Stimulated activated naive B cell treated with anti-CD40 and anti-IgM and Interleukin-4, amounts not matched to agents 10 μg/mL and 1 μg/mL and 100 μg/mL, for 72 hours (primary cell): ENCODE measurements at regions not wholly inside any gene's neighbourhood (a gene's known extent, or its start where the extent isn't known, plus 50 kb on each side); places are given as distances from the start of the nearest gene placed in this dataset.
"Not testable (repeated sequence)": the region's sequence is repeated elsewhere in the genome, so short reads cannot be mapped to it uniquely, and the experiment has no call there.

ENCODE experiments used
- ATAC-seq, 2 donors: fragments of 150-1000 bp; cut with Tn5 transposase; replicated peaks; 2 replicates each; pipeline ENCODE4 v1.10.0; 2021; ENCODE audit warnings: moderate library complexity in 1 of 2
- DNase-seq: peaks from one replicate; pipeline ENCODE4 v3.0.0; 2021
- H3K27ac Mint-ChIP-seq: one replicate; pipeline ENCODE4 v1.8.0; 2022; ENCODE audit warnings: mild to moderate bottlenecking, mixed read lengths
- H3K27me3 Mint-ChIP-seq, 2 donors: one replicate each; pipeline ENCODE4 v1.8.0; 2022; ENCODE audit warnings: mixed read lengths in 2 of 2
- H3K36me3 Mint-ChIP-seq, 2 donors: one replicate each; pipeline ENCODE4 v1.8.0; 2022; ENCODE audit warnings: mixed read lengths in 2 of 2, mild to moderate bottlenecking in 1 of 2
- H3K4me1 Mint-ChIP-seq, 2 donors: one replicate each; pipeline ENCODE4 v1.8.0; 2022; ENCODE audit warnings: mixed read lengths in 2 of 2, mild to moderate bottlenecking in 1 of 2
- H3K4me3 Mint-ChIP-seq, 2 donors: one replicate each; pipeline ENCODE4 v1.8.0; 2022; ENCODE audit warnings: mild to moderate bottlenecking in 2 of 2, mixed read lengths in 2 of 2, moderate library complexity in 1 of 2
- H3K9me3 Mint-ChIP-seq, 2 donors: one replicate each; pipeline ENCODE4 v1.8.0; 2022; ENCODE audit warnings: mixed read lengths in 2 of 2, mild to moderate bottlenecking in 1 of 2

DNA sequence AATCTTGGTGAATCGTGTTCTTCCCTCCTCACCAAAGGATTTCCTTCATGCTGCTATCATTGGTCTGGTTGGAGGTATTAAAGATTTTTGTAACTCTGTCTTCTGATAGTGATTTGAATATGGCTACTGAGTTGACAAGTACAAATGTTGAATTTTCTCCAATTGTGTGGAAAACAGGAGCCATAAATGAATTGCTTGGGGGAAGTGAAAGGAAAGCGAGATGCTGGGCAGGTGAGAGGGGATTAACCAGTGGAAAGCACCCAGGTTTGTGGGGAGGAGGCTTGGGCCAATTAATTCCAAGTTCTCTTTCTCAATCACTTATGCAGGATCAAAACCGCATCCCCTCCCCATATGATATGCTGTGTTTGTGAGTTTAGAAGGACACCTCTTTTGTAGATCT lies 372.5 kb downstream of the IL20RB start:
- ATAC-seq: peak in 1 of 2 donors; percentile 33
- Mint-ChIP-seq H3K4me1 (peaks cover 0 to 2% of the 10 kb centered on the region in 2 donors), H3K27ac (no peak overlapping the region), H3K27me3 (no peaks in the 10 kb centered on the region), H3K9me3 (peaks cover 11 to 14% of the 10 kb centered on the region in 2 donors), H3K4me3 (no peak overlapping the region), H3K36me3 (no peaks in the 10 kb centered on the region)
- DNase-seq: no peak

DNA sequence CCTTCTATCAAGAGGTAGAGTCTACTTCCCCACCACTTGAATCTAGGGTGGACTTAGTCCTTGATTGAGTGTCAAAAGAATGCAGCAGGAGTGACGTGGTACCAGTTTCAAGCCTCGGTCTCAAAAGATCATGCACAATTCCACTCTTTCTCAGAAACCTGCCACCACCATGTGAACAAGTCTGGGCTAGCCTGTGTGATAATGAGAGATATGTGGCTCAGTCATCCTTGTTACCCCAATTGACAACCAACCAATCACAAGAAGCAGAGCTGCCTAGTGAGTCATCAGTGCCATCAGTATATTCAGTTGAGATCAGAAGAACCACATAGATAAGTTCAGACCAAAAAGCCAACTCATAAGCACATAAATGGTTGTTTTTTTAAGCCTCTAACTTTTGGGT lies 374.5 kb downstream of the IL20RB start:
- no peaks in the 10 kb centered on the region for H3K36me3 Mint-ChIP-seq
- ATAC-seq (no peak), DNase-seq (no peak)
- H3K27me3 Mint-ChIP-seq: no peaks in the 10 kb centered on the region
- no peak overlapping the region for H3K27ac Mint-ChIP-seq
- peaks cover 0 to 2% of the 10 kb centered on the region in 2 donors for H3K4me1 Mint-ChIP-seq
- peaks cover 9 to 14% of the 10 kb centered on the region in 2 donors for H3K9me3 Mint-ChIP-seq
- H3K4me3 Mint-ChIP-seq: no peak overlapping the region

GRCh38 chr3:137335478-137335877 lies 377.7 kb downstream of the IL20RB start:
- Mint-ChIP-seq H3K4me1 (no peaks in the 10 kb centered on the region), H3K4me3 (no peak overlapping the region), H3K36me3 (peaks cover 0 to 5% of the 10 kb centered on the region in 2 donors), H3K27ac (no peak overlapping the region), H3K9me3 (peaks cover 27 to 29% of the 10 kb centered on the region in 2 donors), H3K27me3 (no peaks in the 10 kb centered on the region)
- DNase-seq: no peak
- no peak for ATAC-seq

GRCh38 chr3:137338400-137338799 lies 380.6 kb downstream of the IL20RB start:
- not testable (repeated sequence) for H3K36me3 Mint-ChIP-seq, H3K27ac Mint-ChIP-seq, H3K4me3 Mint-ChIP-seq, DNase-seq, ATAC-seq, H3K27me3 Mint-ChIP-seq, H3K4me1 Mint-ChIP-seq
- peaks cover 31 to 32% of the 10 kb centered on the region in 2 donors for H3K9me3 Mint-ChIP-seq

DNA sequence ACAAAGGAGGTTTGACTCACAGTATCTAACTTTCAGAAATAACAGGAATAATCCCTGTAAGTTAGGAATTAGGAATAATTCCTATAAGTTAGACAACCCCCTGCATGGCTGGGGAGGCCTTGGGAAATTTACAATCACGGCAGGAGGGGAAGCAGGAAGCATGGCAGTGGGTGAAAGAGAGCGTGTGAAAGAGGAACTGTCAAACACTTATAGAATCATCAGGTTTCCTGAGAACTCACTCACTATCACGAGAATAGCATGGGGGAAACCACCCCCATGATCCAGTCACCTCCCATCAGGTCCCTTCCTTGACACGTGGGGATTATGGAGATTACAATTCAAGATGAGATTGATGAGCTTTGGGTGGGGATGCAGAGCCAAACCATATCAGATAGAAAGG lies 385.5 kb downstream of the IL20RB start:
- Mint-ChIP-seq H3K4me3 (no peak overlapping the region), H3K27ac (peak overlapping the region; percentile 7), H3K27me3 (no peaks in the 10 kb centered on the region), H3K4me1 (peaks cover 6% of the 10 kb centered on the region in 2 donors), H3K36me3 (no peaks in the 10 kb centered on the region), H3K9me3 (peaks cover 24 to 29% of the 10 kb centered on the region in 2 donors)
- DNase-seq: peak; percentile 3
- ATAC-seq: peak; percentile 54 to 73

DNA sequence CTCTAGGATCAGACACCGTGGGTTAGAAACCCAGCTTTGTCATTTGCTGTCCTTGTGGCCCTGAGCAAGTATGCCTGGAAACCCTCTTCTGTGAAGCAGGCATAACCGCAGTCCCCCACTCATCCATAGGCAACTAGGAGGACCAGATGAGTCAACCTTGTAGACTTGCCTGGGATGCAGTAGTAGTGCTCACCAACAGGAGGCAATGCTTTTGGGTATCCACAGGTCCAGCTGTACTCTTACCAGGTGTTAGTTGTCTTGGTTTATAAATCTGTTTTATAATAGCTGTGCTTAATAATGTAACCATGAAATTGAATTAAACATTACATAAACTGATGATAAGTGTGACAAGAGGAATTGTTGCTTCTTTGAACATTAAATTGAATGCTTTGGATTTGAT lies 389.3 kb downstream of the IL20RB start:
- Mint-ChIP-seq H3K36me3 (no peaks in the 10 kb centered on the region), H3K9me3 (peaks cover 4 to 11% of the 10 kb centered on the region in 2 donors), H3K4me1 (peaks cover 6% of the 10 kb centered on the region in 2 donors), H3K4me3 (no peak overlapping the region), H3K27ac (no peak overlapping the region), H3K27me3 (no peaks in the 10 kb centered on the region)
- DNase-seq (no peak), ATAC-seq (peak in 1 of 2 donors; percentile 23)

- no peak for DNase-seq
- Mint-ChIP-seq H3K4me3 (no peak overlapping the region), H3K27ac (no peak overlapping the region), H3K4me1 (peaks cover 6% of the 10 kb centered on the region in 2 donors), H3K27me3 (no peaks in the 10 kb centered on the region), H3K9me3 (peaks cover 1 to 8% of the 10 kb centered on the region in 2 donors), H3K36me3 (no peaks in the 10 kb centered on the region)
- ATAC-seq: no peak
Observed at GRCh38 chr3:137347817-137348368, 390.1 kb downstream of the IL20RB start.

DNA sequence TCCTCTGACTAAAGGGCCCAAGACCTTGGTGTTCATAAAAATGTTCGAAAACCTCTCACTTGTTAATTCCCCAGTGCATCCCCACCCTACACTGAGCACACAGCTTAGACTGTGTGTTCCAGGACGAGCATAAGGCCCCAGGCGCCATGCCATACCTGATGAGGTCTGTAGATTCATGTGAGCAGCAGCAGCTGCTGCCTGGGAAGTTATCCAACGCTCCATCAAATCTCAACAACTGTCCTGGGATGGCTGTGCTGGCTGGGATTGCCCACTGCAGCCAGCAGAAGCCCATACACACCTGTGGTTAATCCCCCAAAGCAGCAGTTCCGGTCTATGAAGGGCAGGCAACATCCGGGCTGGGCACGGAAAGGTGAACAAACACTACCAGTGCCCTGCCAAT lies 391.2 kb downstream of the IL20RB start:
- DNase-seq: no peak
- Mint-ChIP-seq H3K9me3 (no peaks in the 10 kb centered on the region), H3K27ac (no peak overlapping the region), H3K27me3 (no peaks in the 10 kb centered on the region), H3K36me3 (no peaks in the 10 kb centered on the region), H3K4me3 (no peak overlapping the region), H3K4me1 (no peaks in the 10 kb centered on the region)
- no peak for ATAC-seq

GRCh38 chr3:137349557-137350348 lies 392.0 kb downstream of the IL20RB start:
- DNase-seq (no peak), ATAC-seq (no peak)
- no peaks in the 10 kb centered on the region for H3K36me3 Mint-ChIP-seq
- no peak overlapping the region for H3K4me3 Mint-ChIP-seq
- H3K9me3 Mint-ChIP-seq: no peaks in the 10 kb centered on the region
- no peak overlapping the region for H3K27ac Mint-ChIP-seq
- no peaks in the 10 kb centered on the region for H3K27me3 Mint-ChIP-seq
- H3K4me1 Mint-ChIP-seq: no peaks in the 10 kb centered on the region

DNA sequence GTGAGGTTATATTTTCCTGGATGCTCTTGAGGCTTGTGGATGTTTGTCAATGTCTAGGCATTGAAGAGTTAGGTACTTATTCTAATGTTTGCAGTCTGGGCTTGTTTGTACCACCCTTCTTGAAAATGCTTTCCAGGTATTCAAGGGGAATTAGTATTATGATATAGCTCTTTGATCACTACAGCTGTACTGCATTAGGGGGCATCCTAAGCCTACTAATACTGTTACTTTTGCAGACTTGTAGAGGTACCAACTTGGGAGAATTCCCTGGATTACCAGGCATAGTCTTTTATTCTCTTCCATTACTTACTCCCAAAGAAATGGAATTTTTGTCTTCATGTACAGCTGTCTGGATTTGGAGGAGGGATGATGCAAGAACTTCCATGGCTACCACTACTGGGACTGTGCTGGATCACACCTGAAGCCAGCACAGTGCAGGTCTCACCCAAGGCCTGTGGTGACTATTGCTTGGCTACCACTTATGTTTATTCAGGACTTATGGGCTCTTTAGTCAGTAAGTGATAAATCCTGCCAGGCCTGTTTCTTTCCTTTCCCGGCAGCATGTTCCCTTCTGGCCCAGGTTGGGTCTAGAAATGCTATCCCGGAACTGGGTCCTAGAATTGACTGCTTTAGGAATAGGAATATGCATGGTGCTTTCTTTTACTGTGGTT lies 402.9 kb downstream of the IL20RB start:
- Mint-ChIP-seq H3K4me1 (no peaks in the 10 kb centered on the region), H3K36me3 (no peaks in the 10 kb centered on the region), H3K27ac (no peak overlapping the region), H3K27me3 (no peaks in the 10 kb centered on the region), H3K4me3 (no peak overlapping the region), H3K9me3 (peaks cover 12 to 22% of the 10 kb centered on the region in 2 donors)
- ATAC-seq (no peak), DNase-seq (no peak)

DNA sequence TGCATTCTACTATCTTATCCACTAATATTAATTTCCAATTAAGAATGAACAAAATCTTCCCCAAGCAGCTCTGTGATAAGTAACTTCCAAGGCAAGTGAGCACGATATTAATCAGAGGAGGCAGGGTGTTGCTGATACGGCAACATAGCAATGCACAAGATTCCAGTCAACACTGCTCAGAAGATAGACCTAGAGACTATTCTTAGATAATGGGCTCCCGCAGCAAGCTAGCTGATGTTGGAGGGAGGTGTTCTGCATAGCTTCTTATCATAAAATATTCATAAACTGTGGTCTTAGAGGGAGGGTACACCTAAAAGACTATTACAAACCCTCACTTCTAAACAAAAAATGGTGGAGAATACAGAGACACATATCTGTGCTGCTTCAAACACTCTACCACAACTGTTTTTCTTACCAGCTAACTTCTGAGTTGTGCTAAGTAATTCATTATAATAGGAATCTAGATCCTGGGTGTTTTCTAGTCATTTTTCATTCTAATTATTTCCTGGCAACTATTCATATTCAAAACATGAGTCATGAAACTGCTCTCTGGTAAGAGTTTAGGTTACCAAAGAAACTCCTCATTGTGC lies 382.0 kb upstream of the SOX14 start:
- ATAC-seq: no peak
- no peaks in the 10 kb centered on the region for H3K27me3 Mint-ChIP-seq

DNA sequence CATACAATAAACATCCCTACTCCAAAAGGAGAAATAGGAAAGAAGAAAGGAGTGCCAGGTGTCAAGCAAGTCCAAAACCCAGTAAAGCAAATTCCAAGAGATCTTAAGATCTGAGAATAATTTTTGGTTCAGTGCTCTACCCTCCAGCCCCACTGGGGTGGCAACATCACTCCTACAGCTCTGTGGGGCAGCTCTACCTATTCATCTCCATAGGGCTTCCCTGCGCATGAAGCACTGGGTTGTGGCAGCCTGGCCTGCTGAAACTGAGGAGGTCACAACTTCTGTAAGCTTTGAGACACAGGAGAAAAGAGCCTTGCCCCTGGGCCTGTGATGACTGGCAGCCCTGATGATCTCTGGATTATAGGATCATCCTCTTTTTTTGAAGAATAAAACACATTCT lies 378.2 kb upstream of the SOX14 start:
- no peaks in the 10 kb centered on the region for H3K27me3 Mint-ChIP-seq
- no peak overlapping the region for H3K4me3 Mint-ChIP-seq
- no peaks in the 10 kb centered on the region for H3K36me3 Mint-ChIP-seq
- ATAC-seq (no peak), DNase-seq (no peak)
- no peak overlapping the region for H3K27ac Mint-ChIP-seq
- peaks cover 5% of the 10 kb centered on the region in 2 donors for H3K9me3 Mint-ChIP-seq
- H3K4me1 Mint-ChIP-seq: no peaks in the 10 kb centered on the region

More for the DNA sequence above, 382.0 kb upstream of the SOX14 start:
- Mint-ChIP-seq H3K4me1 (no peaks in the 10 kb centered on the region), H3K36me3 (no peaks in the 10 kb centered on the region), H3K4me3 (no peak overlapping the region), H3K9me3 (peaks cover 8 to 11% of the 10 kb centered on the region in 2 donors), H3K27ac (no peak overlapping the region)
- DNase-seq: no peak

DNA sequence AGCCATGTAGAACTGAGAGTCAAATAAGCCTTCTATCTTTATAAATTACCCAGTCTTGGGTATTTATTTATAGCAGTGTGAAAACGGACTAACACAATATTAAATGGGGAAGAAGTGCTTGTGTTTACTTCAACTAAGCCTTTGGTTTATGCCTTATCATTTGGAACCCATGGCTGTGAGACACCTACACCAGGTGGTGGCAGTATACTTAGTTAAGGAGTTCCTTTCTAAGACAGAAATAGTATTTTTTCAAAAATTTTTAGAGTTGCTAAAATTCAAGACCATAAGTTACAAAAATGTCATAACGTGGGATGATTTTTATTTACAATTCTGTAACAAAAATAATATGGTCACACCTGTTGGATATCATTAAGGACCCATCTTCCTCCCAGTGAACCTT lies 354.5 kb upstream of the SOX14 start:
- DNase-seq: no peak
- H3K4me1 Mint-ChIP-seq: no peaks in the 10 kb centered on the region
- H3K27ac Mint-ChIP-seq: no peak overlapping the region
- H3K36me3 Mint-ChIP-seq: no peaks in the 10 kb centered on the region
- H3K4me3 Mint-ChIP-seq: no peak overlapping the region
- no peaks in the 10 kb centered on the region for H3K27me3 Mint-ChIP-seq
- no peak for ATAC-seq
- no peaks in the 10 kb centered on the region for H3K9me3 Mint-ChIP-seq

GRCh38 chr3:137410028-137410427 lies 354.1 kb upstream of the SOX14 start:
- no peak for DNase-seq
- no peaks in the 10 kb centered on the region for H3K9me3 Mint-ChIP-seq
- no peaks in the 10 kb centered on the region for H3K36me3 Mint-ChIP-seq
- H3K4me3 Mint-ChIP-seq: no peak overlapping the region
- H3K27me3 Mint-ChIP-seq: no peaks in the 10 kb centered on the region
- no peaks in the 10 kb centered on the region for H3K4me1 Mint-ChIP-seq
- no peak for ATAC-seq
- H3K27ac Mint-ChIP-seq: no peak overlapping the region
